MG63 (cell line): ENCODE measurements at regions not wholly inside any gene's neighbourhood (a gene's known extent, or its start where the extent isn't known, plus 50 kb on each side); places are given as distances from the start of the nearest gene placed in this dataset.
"Not testable (repeated sequence)": the region's sequence is repeated elsewhere in the genome, so short reads cannot be mapped to it uniquely, and the experiment has no call there.

Experiments
- DNase-seq: peaks from one replicate; pipeline ENCODE4 v3.0.0-alpha.2; 2020
- H3K27me3 ChIP-seq: fragments of 250-450 bp; sonication (Bioruptor Pico); 2 replicates; pipeline ENCODE4 v1.5.1; 2020; ENCODE audit warnings: mild to moderate bottlenecking, moderate library complexity
- H3K36me3 ChIP-seq: fragments of 250-450 bp; sonication (Bioruptor Pico); 2 replicates; pipeline ENCODE4 v1.5.1; 2020; ENCODE audit warnings: mild to moderate bottlenecking, moderate library complexity
- H3K4me3 ChIP-seq: fragments of 250-450 bp; sonication (Bioruptor Pico); 2 replicates; pipeline ENCODE4 v1.5.1; 2020; ENCODE audit warnings: mild to moderate bottlenecking, moderate library complexity
- H3K9me3 ChIP-seq: fragments of 250-450 bp; sonication (Bioruptor Pico); 2 replicates; pipeline ENCODE4 v1.5.1; 2020; ENCODE audit warnings: mild to moderate bottlenecking, moderate library complexity

DNA sequence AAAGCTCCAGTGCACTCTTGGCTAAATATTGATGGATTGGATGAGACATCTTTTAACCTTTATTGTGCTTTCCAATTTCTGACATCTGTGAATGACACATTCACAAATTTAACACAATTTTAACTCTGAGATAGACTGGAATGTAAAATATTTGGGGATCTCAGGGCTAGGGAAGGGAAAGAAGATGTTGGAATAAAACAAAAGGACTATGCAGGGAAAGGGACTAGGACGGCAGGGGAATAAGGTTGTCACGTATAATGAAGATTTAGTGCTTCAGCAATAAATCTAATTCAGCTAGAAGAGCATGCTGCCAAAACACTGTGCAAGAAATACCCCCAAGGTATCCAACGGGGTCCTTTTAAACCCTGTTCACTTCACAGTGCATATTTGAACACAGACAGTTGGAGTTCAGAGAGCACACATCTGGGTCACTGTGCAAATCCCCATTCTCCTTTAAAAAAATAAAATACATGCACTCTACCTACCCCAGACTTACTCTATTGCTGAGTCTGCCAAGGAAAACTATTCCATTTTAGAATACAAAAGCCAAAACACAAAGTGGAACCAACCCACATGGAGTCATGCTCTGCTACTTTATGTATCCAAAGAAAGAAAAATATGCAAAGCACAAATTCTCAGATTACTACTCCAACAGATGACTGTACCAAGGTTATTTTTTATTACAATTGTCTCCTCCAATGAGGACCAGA is 151.0 kb upstream of the RSPO3 start:
- no peaks in the 10 kb centered on the region for H3K27me3 ChIP-seq
- H3K4me3 ChIP-seq = no peak overlapping the region
- H3K9me3 ChIP-seq = no peaks in the 10 kb centered on the region
- DNase-seq = no peak
- no peaks in the 10 kb centered on the region for H3K36me3 ChIP-seq

DNA sequence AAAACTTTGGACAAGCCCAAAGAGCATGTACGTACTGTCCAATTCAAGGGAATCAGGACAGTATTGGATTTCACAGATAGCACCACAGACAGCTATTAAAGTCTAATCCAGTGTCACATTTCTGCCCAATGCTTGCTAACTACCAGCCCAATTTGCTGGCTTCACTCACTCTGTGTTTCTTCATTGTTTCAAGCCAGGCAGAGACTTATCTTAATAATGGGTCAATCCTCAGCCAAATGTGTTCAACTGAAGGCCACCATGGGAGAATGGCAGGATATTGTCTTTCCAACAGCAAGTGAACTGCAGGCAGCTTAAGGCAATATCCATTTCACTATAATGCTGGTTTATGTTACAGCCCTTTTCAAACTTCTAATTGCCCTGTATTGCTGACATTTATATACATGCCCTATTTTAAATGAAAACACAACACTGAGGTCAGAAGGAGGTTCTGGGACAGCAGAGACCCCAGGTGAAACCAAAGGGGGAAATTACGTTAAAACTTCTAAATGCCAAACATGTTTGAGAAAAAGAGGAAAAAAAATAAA is 142.1 kb upstream of the RSPO3 start:
- DNase-seq = no peak
- no peaks in the 10 kb centered on the region; the same call in 1 of the 2 replicates for H3K9me3 ChIP-seq

DNA sequence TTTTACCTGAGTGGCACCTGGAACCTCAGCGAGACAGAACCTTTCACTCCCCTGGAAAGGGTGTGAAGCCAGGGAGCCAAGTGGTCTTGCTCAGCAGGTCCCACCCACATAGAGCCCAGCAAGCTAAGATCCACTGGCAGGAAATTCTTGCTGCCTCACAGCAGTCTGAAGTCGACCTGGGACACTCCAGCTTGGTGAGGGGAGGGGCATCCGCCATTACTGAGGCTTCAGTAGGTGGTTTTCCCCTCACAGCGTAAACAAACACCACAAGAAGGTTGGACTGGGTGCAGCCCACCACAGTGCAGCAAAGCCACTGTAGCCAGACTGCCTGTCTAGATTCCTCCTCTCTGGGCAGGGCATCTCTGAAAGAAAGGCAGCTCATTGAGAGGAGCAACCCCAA is 134.7 kb upstream of the RSPO3 start:
- DNase-seq = no peak
- no peaks in the 10 kb centered on the region for H3K36me3 ChIP-seq
- no peak overlapping the region for H3K4me3 ChIP-seq
- H3K9me3 ChIP-seq = no peaks in the 10 kb centered on the region
- no peaks in the 10 kb centered on the region for H3K27me3 ChIP-seq

More for the DNA sequence above, 142.1 kb upstream of the RSPO3 start:
- Histone ChIP-seq H3K36me3 (no peaks in the 10 kb centered on the region), H3K4me3 (no peak overlapping the region), H3K27me3 (no peaks in the 10 kb centered on the region)

GRCh38 chr6:126988125-126988524 is 130.3 kb upstream of the RSPO3 start:
- DNase-seq, H3K36me3 ChIP-seq, H3K27me3 ChIP-seq, H3K9me3 ChIP-seq, H3K4me3 ChIP-seq: not testable (repeated sequence)

- Histone ChIP-seq H3K9me3 (no peaks in the 10 kb centered on the region), H3K4me3 (no peak overlapping the region), H3K27me3 (peaks cover 3% of the 10 kb centered on the region; the same call in 1 of the 2 replicates), H3K36me3 (no peaks in the 10 kb centered on the region)
- DNase-seq = no peak
Observed at GRCh38 chr6:127000631-127001030, 117.8 kb upstream of the RSPO3 start.

GRCh38 chr6:127013865-127014264 is 104.6 kb upstream of the RSPO3 start:
- DNase-seq = no peak
- Histone ChIP-seq H3K27me3 (no peaks in the 10 kb centered on the region), H3K36me3 (no peaks in the 10 kb centered on the region), H3K4me3 (no peak overlapping the region), H3K9me3 (no peaks in the 10 kb centered on the region)

- no peak for DNase-seq
- Histone ChIP-seq H3K9me3 (no peaks in the 10 kb centered on the region), H3K36me3 (no peaks in the 10 kb centered on the region), H3K4me3 (no peak overlapping the region), H3K27me3 (no peaks in the 10 kb centered on the region)
Observed at GRCh38 chr6:127015858-127016257, 102.6 kb upstream of the RSPO3 start.

DNA sequence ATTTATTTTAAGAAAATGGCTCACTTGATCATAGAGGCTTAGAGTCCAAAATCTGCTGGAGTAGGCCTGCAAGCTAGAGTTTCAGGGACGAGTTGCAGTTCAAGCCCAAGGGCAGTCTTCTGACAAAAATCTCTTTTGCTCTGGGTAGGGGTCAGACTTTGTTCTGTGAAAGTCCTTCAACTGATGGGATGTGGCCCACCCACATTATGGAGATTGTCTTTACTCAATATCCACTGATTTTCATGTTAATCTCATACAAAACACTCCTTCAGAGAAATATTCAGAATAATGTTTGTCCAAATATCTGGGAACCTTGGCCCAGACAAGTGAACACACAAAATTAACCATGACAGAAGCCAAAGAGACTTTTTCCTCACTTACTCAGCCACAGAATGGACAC is 98.6 kb upstream of the RSPO3 start:
- H3K27me3 ChIP-seq = no peaks in the 10 kb centered on the region
- H3K9me3 ChIP-seq = no peaks in the 10 kb centered on the region
- no peak for DNase-seq
- H3K36me3 ChIP-seq = no peaks in the 10 kb centered on the region
- no peak overlapping the region for H3K4me3 ChIP-seq

- no peak overlapping the region for H3K4me3 ChIP-seq
- DNase-seq = no peak
Observed at GRCh38 chr6:127022302-127022701, 96.2 kb upstream of the RSPO3 start.

DNA sequence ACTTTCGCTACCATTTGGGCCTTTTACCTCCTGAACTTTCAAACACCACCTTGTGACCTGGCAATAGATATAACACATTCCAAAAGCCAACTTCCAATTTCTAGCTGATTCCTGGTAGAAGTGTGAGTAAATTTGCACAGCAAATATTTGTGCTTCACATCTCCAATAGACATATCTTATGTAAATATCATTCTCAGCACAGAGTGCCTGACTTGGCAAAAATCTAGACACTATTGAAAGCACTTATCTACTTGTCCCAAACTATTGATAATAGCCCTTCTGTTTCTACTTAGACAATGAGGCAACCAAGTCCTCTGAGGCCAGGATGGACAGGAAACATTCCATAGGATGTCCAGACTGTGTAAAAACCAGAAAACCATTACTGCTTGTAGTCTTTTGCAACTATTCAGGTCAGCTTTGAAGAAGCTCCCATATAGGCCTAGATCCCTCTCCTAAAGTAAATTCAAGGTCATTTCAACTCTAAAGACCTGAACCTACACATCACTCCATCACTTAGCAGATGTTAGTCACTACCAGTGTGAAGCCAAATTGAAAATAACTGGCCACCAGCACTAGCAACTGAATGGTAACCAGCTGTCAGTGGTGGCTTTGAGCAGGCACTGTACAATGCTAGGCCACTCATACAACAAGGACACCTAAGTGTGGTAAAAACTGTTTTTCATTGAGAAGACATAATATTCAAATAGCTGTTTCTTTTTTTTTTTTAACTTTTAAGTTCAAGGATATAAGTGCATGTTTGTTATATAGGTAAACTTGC is 95.3 kb upstream of the RSPO3 start:
- Histone ChIP-seq H3K36me3 (no peaks in the 10 kb centered on the region), H3K4me3 (no peak overlapping the region), H3K27me3 (no peaks in the 10 kb centered on the region), H3K9me3 (no peaks in the 10 kb centered on the region)
- DNase-seq = no peak

More at GRCh38 chr6:127022302-127022701, 96.2 kb upstream of the RSPO3 start:
- Histone ChIP-seq H3K9me3 (no peaks in the 10 kb centered on the region), H3K27me3 (no peaks in the 10 kb centered on the region), H3K36me3 (no peaks in the 10 kb centered on the region)

GRCh38 chr6:127026247-127026646 is 92.2 kb upstream of the RSPO3 start:
- Histone ChIP-seq H3K9me3 (no peaks in the 10 kb centered on the region), H3K27me3 (no peaks in the 10 kb centered on the region), H3K4me3 (no peak overlapping the region), H3K36me3 (no peaks in the 10 kb centered on the region)
- no peak for DNase-seq

GRCh38 chr6:127030111-127030510 is 88.4 kb upstream of the RSPO3 start:
- no peaks in the 10 kb centered on the region for H3K36me3 ChIP-seq

DNA sequence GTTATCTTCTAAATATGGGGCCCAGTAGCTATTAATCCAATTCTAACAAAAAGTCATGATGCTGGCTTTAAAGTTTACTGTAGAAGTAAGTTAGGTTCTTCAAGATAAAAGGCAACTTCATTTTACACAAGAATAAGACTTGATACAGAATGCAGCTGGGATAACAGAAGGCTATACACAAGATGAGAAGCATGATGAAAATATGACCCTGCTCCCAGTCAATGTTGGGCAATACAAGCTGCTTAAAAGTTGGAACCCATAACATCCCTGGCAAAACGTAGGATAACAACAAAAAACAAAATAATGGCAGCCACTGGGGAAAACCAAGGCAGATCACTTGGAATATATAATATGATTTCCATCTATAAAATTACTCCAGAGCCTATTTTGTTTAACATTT is 87.6 kb upstream of the RSPO3 start:
- Histone ChIP-seq H3K27me3 (no peaks in the 10 kb centered on the region), H3K9me3 (no peaks in the 10 kb centered on the region), H3K4me3 (no peak overlapping the region), H3K36me3 (no peaks in the 10 kb centered on the region)
- DNase-seq = no peak

More at GRCh38 chr6:127030111-127030510, 88.4 kb upstream of the RSPO3 start:
- Histone ChIP-seq H3K9me3 (no peaks in the 10 kb centered on the region), H3K27me3 (no peaks in the 10 kb centered on the region), H3K4me3 (no peak overlapping the region)
- DNase-seq = no peak

- Histone ChIP-seq H3K4me3 (no peak overlapping the region), H3K36me3 (no peaks in the 10 kb centered on the region), H3K27me3 (no peaks in the 10 kb centered on the region), H3K9me3 (no peaks in the 10 kb centered on the region)
- DNase-seq = no peak
Observed at GRCh38 chr6:127031511-127031910, 87.0 kb upstream of the RSPO3 start.

- Histone ChIP-seq H3K36me3 (no peaks in the 10 kb centered on the region), H3K4me3 (no peak overlapping the region), H3K27me3 (no peaks in the 10 kb centered on the region), H3K9me3 (no peaks in the 10 kb centered on the region)
- no peak for DNase-seq
Observed at GRCh38 chr6:127032971-127033370, 85.5 kb upstream of the RSPO3 start.

GRCh38 chr6:127051571-127052260 is 66.8 kb upstream of the RSPO3 start:
- Histone ChIP-seq H3K27me3 (no peaks in the 10 kb centered on the region), H3K36me3 (no peaks in the 10 kb centered on the region), H3K9me3 (no peaks in the 10 kb centered on the region; the same call in 1 of the 2 replicates), H3K4me3 (no peak overlapping the region)
- no peak for DNase-seq
